ENCODE measurements at regions not wholly inside any gene's neighbourhood (a gene's known extent, or its start where the extent isn't known, plus 50 kb on each side); places are given as distances from the start of the nearest gene placed in this dataset.

DNA sequence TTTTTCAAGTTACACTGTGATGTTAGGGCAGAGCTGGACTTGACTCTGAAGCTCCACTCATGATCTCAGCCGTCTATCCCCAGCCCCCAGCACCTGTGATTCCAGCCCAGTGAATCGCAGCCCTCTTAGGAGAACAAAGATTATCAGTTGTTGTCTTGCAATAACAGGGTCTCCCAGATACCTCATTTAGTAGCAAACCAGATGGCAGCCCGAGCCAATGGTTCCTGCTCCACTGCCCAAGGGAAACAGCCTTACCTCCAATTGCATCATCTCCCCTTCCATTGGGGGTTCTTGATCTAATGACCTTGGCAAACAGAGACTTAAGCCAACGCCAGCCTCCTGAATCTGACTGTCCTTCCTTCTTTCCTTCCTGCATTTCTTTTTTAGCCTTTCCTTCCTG lies 371.2 kb downstream of the BCL11B start:
- whole genome bisulfite sequencing (ENCODE audit: low lambda C conversion rate) = 0% methylated on average over 3 of the region's 4 CpGs
- peaks cover 0 to 10% of the 10 kb centered on the region in 2 experiments; a peak in 2 of 5 replicates for H3K27me3 ChIP-seq (ENCODE audit: control insufficient read depth in 1 of 2, insufficient read depth in 2 of 2, low read length in 2 of 2)
- no peak overlapping the region for H3K4me3 ChIP-seq (replicated peaks in 1 of 3; ENCODE audit: insufficient read depth in 1 of 3, low read depth in 2 of 3, low read length in 3 of 3)
- in situ Hi-C loops (cut with HindIII; ENCODE audit: extremely low pct_ligation_motif_present, low pct_unique_long_range_greater_than_20kb) = no loop called here
- TF ChIP-seq RBM22 (optimal IDR thresholded peaks at IDR 0.05; ENCODE audit: low read length) (no peak), NPAS2 (CRISPR knock-in tag; IDR thresholded peaks at IDR 0.05; ENCODE audit: borderline replicate concordance) (no peak), JUN (CRISPR knock-in tag; IDR thresholded peaks at IDR 0.05) (no peak), EHMT2 (IDR thresholded peaks at IDR 0.05; ENCODE audit: borderline replicate concordance, low read depth, low read length) (no peak), ZNF547 (CRISPR knock-in tag; IDR thresholded peaks at IDR 0.05) (no peak), IKZF1 (IDR thresholded peaks at IDR 0.05) (no peak), ZNF615 (CRISPR knock-in tag; IDR thresholded peaks at IDR 0.05; ENCODE audit: borderline replicate concordance) (no peak), BCL6 (CRISPR knock-in tag; IDR thresholded peaks at IDR 0.05) (no peak), ZNF234 (CRISPR knock-in tag; conservative IDR thresholded peaks at IDR 0.05) (no peak), FOSL1 (CRISPR knock-in tag; IDR thresholded peaks at IDR 0.05; ENCODE audit: borderline replicate concordance) (no peak), SP140L (CRISPR knock-in tag; IDR thresholded peaks at IDR 0.05; ENCODE audit: borderline replicate concordance) (no peak), POLR2G (IDR thresholded peaks at IDR 0.05; ENCODE audit: low read depth, low read length) (no peak), ZNF879 (CRISPR knock-in tag; IDR thresholded peaks at IDR 0.05) (no peak), FOXP1 (IDR thresholded peaks at IDR 0.05) (no peak), FOXP1 (CRISPR knock-in tag; IDR thresholded peaks at IDR 0.05) (no peak), ZNF550 (CRISPR knock-in tag; IDR thresholded peaks at IDR 0.05; ENCODE audit: borderline replicate concordance) (no peak), ISX (CRISPR knock-in tag; conservative IDR thresholded peaks at IDR 0.05) (no peak)
- TF ChIP-seq, protein P1, sequence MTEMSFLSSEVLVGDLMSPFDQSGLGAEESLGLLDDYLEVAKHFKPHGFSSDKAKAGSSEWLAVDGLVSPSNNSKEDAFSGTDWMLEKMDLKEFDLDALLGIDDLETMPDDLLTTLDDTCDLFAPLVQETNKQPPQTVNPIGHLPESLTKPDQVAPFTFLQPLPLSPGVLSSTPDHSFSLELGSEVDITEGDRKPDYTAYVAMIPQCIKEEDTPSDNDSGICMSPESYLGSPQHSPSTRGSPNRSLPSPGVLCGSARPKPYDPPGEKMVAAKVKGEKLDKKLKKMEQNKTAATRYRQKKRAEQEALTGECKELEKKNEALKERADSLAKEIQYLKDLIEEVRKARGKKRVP (CRISPR knock-in tag; IDR thresholded peaks at IDR 0.05) = no peak; a peak in 1 of 4 replicates
- TF ChIP-seq, protein P2, sequence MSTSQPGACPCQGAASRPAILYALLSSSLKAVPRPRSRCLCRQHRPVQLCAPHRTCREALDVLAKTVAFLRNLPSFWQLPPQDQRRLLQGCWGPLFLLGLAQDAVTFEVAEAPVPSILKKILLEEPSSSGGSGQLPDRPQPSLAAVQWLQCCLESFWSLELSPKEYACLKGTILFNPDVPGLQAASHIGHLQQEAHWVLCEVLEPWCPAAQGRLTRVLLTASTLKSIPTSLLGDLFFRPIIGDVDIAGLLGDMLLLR (CRISPR knock-in tag; IDR thresholded peaks at IDR 0.05) = no peak
- TF ChIP-seq, protein P3, sequence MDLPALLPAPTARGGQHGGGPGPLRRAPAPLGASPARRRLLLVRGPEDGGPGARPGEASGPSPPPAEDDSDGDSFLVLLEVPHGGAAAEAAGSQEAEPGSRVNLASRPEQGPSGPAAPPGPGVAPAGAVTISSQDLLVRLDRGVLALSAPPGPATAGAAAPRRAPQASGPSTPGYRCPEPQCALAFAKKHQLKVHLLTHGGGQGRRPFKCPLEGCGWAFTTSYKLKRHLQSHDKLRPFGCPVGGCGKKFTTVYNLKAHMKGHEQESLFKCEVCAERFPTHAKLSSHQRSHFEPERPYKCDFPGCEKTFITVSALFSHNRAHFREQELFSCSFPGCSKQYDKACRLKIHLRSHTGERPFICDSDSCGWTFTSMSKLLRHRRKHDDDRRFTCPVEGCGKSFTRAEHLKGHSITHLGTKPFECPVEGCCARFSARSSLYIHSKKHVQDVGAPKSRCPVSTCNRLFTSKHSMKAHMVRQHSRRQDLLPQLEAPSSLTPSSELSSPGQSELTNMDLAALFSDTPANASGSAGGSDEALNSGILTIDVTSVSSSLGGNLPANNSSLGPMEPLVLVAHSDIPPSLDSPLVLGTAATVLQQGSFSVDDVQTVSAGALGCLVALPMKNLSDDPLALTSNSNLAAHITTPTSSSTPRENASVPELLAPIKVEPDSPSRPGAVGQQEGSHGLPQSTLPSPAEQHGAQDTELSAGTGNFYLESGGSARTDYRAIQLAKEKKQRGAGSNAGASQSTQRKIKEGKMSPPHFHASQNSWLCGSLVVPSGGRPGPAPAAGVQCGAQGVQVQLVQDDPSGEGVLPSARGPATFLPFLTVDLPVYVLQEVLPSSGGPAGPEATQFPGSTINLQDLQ (CRISPR knock-in tag; IDR thresholded peaks at IDR 0.05) = no peak
- H3K36me3 ChIP-seq (replicated peaks in 1 of 2; ENCODE audit: control insufficient read depth in 1 of 2, insufficient read depth in 2 of 2, low read length in 2 of 2) = no peaks in the 10 kb centered on the region
- no TSS peak for BruUV-seq (replicated peaks)
- no peaks in the 10 kb centered on the region for H3K9me3 ChIP-seq (ENCODE audit: low read length)
- FAIRE-seq (no peak), DNase-seq (ENCODE audit: low spot score) (no peak), ATAC-seq (no peak)
- no peak overlapping the region for H3K27ac ChIP-seq (ENCODE audit: extremely low read length, insufficient read depth, low read length)
- H4K20me1 ChIP-seq (ENCODE audit: insufficient read depth, low read length) = no peaks in the 10 kb centered on the region
- ChIA-PET POLR2A (no interaction called here), CTCF (ENCODE audit: low intra/inter-chr PET ratio, low total read pairs) (no interaction called here)
- H3K79me2 ChIP-seq (ENCODE audit: insufficient read depth, low read length) = no peaks in the 10 kb centered on the region
- H3K9ac ChIP-seq (ENCODE audit: insufficient read depth, low read depth, low read length) = no peak overlapping the region
- H2AFZ ChIP-seq (ENCODE audit: low read length) = no peak overlapping the region
- no peak overlapping the region for H3K4me2 ChIP-seq (ENCODE audit: low read depth, low read length)
- no peaks in the 10 kb centered on the region for H3K4me1 ChIP-seq (ENCODE audit: insufficient read depth, low read length)
- intact Hi-C loops (cut with micrococcal nuclease; ENCODE audit: unreplicated experiment) = no loop called here

Data from HepG2 (cell line).